A549 (cell line): ENCODE measurements at regions not wholly inside any gene's neighbourhood (a gene's known extent, or its start where the extent isn't known, plus 50 kb on each side); places are given as distances from the start of the nearest gene placed in this dataset.

ENCODE experiments used
- FOSL2 ChIP-seq, 2 experiments: fragments of 450-650 bp in 1 of 2; fragments of >200 bp in 1 of 2; sonication (Bioruptor Twin) in 1 of 2; formaldehyde crosslinking; IDR thresholded peaks; 2 replicates each; pipeline versions ENCODE4 v1.5.0 to v1.6.1; 2016 to 2020; ENCODE audit warnings: mild to moderate bottlenecking in 1 of 2, moderate library complexity in 1 of 2
- HDAC2 ChIP-seq: fragments of 200-600 bp; sonication (generic); IDR thresholded peaks from 2 replicates; pipeline ENCODE4 v1.6.1; 2016
- POLR2A ChIP-seq: IDR thresholded peaks from 2 replicates; pipeline ENCODE4 v1.6.1; 2012; ENCODE audit warnings: mild to moderate bottlenecking, low read length
- TF ChIP-seq, protein P1 (sequence below): fragments of >200 bp; sonication (Bioruptor Twin); formaldehyde crosslinking; IDR thresholded peaks from 3 replicates; pipeline ENCODE4 v1.5.1; 2016
- TF ChIP-seq, protein P2 (sequence below): fragments of >200 bp; sonication (Bioruptor Twin); formaldehyde crosslinking; IDR thresholded peaks from 3 replicates; pipeline ENCODE4 v1.6.1; 2016
- TF ChIP-seq, protein P3 (sequence below): fragments of 450-650 bp; IDR thresholded peaks from 2 replicates; pipeline ENCODE4 v1.6.1; 2014; ENCODE audit warnings: antibody characterized with exemption

- TF ChIP-seq, protein P1, sequence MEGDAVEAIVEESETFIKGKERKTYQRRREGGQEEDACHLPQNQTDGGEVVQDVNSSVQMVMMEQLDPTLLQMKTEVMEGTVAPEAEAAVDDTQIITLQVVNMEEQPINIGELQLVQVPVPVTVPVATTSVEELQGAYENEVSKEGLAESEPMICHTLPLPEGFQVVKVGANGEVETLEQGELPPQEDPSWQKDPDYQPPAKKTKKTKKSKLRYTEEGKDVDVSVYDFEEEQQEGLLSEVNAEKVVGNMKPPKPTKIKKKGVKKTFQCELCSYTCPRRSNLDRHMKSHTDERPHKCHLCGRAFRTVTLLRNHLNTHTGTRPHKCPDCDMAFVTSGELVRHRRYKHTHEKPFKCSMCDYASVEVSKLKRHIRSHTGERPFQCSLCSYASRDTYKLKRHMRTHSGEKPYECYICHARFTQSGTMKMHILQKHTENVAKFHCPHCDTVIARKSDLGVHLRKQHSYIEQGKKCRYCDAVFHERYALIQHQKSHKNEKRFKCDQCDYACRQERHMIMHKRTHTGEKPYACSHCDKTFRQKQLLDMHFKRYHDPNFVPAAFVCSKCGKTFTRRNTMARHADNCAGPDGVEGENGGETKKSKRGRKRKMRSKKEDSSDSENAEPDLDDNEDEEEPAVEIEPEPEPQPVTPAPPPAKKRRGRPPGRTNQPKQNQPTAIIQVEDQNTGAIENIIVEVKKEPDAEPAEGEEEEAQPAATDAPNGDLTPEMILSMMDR, result no peak
- TF ChIP-seq HDAC2 (no peak), FOSL2 (IDR thresholded peaks at IDR 0.05) (no peak), FOSL2 (CRISPR knock-in tag; IDR thresholded peaks at IDR 0.05) (no peak), POLR2A (no peak)
- TF ChIP-seq, protein P2, sequence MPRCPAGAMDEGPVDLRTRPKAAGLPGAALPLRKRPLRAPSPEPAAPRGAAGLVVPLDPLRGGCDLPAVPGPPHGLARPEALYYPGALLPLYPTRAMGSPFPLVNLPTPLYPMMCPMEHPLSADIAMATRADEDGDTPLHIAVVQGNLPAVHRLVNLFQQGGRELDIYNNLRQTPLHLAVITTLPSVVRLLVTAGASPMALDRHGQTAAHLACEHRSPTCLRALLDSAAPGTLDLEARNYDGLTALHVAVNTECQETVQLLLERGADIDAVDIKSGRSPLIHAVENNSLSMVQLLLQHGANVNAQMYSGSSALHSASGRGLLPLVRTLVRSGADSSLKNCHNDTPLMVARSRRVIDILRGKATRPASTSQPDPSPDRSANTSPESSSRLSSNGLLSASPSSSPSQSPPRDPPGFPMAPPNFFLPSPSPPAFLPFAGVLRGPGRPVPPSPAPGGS, result no peak
- TF ChIP-seq, protein P3, sequence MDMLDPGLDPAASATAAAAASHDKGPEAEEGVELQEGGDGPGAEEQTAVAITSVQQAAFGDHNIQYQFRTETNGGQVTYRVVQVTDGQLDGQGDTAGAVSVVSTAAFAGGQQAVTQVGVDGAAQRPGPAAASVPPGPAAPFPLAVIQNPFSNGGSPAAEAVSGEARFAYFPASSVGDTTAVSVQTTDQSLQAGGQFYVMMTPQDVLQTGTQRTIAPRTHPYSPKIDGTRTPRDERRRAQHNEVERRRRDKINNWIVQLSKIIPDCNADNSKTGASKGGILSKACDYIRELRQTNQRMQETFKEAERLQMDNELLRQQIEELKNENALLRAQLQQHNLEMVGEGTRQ, result no peak
Observed at GRCh38 chr6:53203483-53203882, 54.8 kb upstream of the GCM1 start.
